Endothelial cell of umbilical vein (primary cell): ENCODE measurements at regions not wholly inside any gene's neighbourhood (a gene's known extent, or its start where the extent isn't known, plus 50 kb on each side); places are given as distances from the start of the nearest gene placed in this dataset.

Experiments used
- BruUV-seq: library from RNA; stranded (reverse); fragments of 400-500 nt; replicated peaks from 2 replicates; lab custom pipeline; 2021; lab: Mats Ljungman, UMichigan
- CTCF ChIA-PET: fragments of 300-600, 350-600 bp; sonication (Branson Sonifier 250); formaldehyde crosslinking; loops from one replicate; lab custom pipeline; 2021; ENCODE audit warnings: antibody characterized with exemption, inconsistent platforms; lab: Charles Lee
- POLR2A ChIA-PET: fragments of 300-600, 350-600 bp; sonication (Branson Sonifier 250); formaldehyde crosslinking; loops from one replicate; lab custom pipeline; 2021; ENCODE audit warnings: antibody characterized with exemption, inconsistent platforms; lab: Charles Lee
- DNase-seq: peaks from one replicate; pipeline ENCODE4 v3.0.0-alpha.2; 2011; ENCODE audit warnings: low read depth, low spot score
- FAIRE-seq: peaks from 2 replicates; lab custom pipeline; 2011; peaks lifted over from hg19 to GRCh38; lab: Jason Lieb, UNC
- H2AFZ ChIP-seq: 2 replicates; pipeline ENCODE4 v1.6.0; 2012; ENCODE audit warnings: low read depth, low read length, control low read depth, inconsistent platforms
- H3K27ac ChIP-seq: 2 replicates; pipeline ENCODE4 v1.5.1; 2011; ENCODE audit warnings: low read depth, mild to moderate bottlenecking, control low read depth, low read length, moderate library complexity; ENCODE audit not compliant: insufficient read depth
- H3K27me3 ChIP-seq, 2 experiments: 2 replicates each; pipeline versions ENCODE4 v1.6.0 to v1.6.1; 2011; ENCODE audit warnings: low read length in 2 of 2, mixed read lengths in 1 of 2; ENCODE audit not compliant: control insufficient read depth in 2 of 2, insufficient read depth in 2 of 2
- H3K36me3 ChIP-seq, 2 experiments: 2 replicates in 1 of 2; 3 replicates in 1 of 2; pipeline ENCODE4 v1.5.1; 2011; ENCODE audit warnings: low read length in 2 of 2, mild to moderate bottlenecking in 1 of 2, moderate library complexity in 1 of 2; ENCODE audit not compliant: control insufficient read depth in 2 of 2, insufficient read depth in 2 of 2; ENCODE audit errors: extremely low read depth in 1 of 2
- H3K4me1 ChIP-seq: 3 replicates; pipeline ENCODE4 v1.5.1; 2011; ENCODE audit warnings: mild to moderate bottlenecking, low read length; ENCODE audit not compliant: control insufficient read depth, insufficient read depth; ENCODE audit errors: extremely low read depth
- H3K4me2 ChIP-seq: 2 replicates; pipeline ENCODE4 v1.6.1; 2011; ENCODE audit warnings: low read length, control low read depth, mixed read lengths; ENCODE audit not compliant: insufficient read depth
- H3K4me3 ChIP-seq, 3 experiments: fragments of 200-600 bp in 1 of 3; sonication (generic), shearing (Covaris generic) in 1 of 3; replicated peaks in 1 of 3; 2 replicates each; pipeline ENCODE4 v1.5.1; 2011 to 2016; ENCODE audit warnings: control low read depth in 3 of 3, low read length in 3 of 3, mild to moderate bottlenecking in 2 of 3, inconsistent platforms in 1 of 3, low read depth in 1 of 3, moderate library complexity in 1 of 3; ENCODE audit not compliant: insufficient read depth in 1 of 3
- H3K79me2 ChIP-seq: 2 replicates; pipeline ENCODE4 v1.6.0; 2012; ENCODE audit warnings: low read length, inconsistent platforms; ENCODE audit not compliant: control insufficient read depth, insufficient read depth
- H3K9ac ChIP-seq: replicated peaks from 2 replicates; pipeline ENCODE3; 2011; ENCODE audit warnings: low read length, control low read depth; ENCODE audit not compliant: insufficient read depth; ENCODE audit errors: extremely low read depth
- H3K9me1 ChIP-seq: replicated peaks from 3 replicates; pipeline ENCODE4 v1.6.0; 2011; ENCODE audit warnings: mild to moderate bottlenecking, low read length; ENCODE audit not compliant: control insufficient read depth, insufficient read depth; ENCODE audit errors: extremely low read depth
- H3K9me3 ChIP-seq: replicated peaks from 2 replicates; pipeline ENCODE4 v1.5.1; 2012; ENCODE audit warnings: low read length, inconsistent platforms; ENCODE audit not compliant: control insufficient read depth, insufficient read depth
- H4K20me1 ChIP-seq: replicated peaks from 2 replicates; pipeline ENCODE3; 2011; ENCODE audit warnings: mild to moderate bottlenecking, low read length; ENCODE audit not compliant: control insufficient read depth, insufficient read depth; ENCODE audit errors: extremely low read depth
- CTCF ChIP-seq, 2 donors: IDR thresholded peaks; 1 replicate in 1 of 2; 2 replicates in 1 of 2; pipeline ENCODE4 v1.5.1; 2011; ENCODE audit warnings: low read length in 2 of 2, mild to moderate bottlenecking in 2 of 2, moderate library complexity in 2 of 2, control low read depth in 1 of 2, inconsistent platforms in 1 of 2, low read depth in 1 of 2; ENCODE audit not compliant: insufficient read depth in 1 of 2; ENCODE audit errors: extremely low read depth in 1 of 2
- EZH2 ChIP-seq: IDR thresholded peaks from 2 replicates; pipeline ENCODE4 v1.6.1; 2012; ENCODE audit warnings: borderline replicate concordance, low read depth, mild to moderate bottlenecking, moderate library complexity, low read length, inconsistent platforms; ENCODE audit not compliant: severe bottlenecking
- FOS ChIP-seq: IDR thresholded peaks from 2 replicates; pipeline ENCODE4 v1.6.1; 2011; ENCODE audit warnings: mild to moderate bottlenecking, low read length, moderate library complexity, borderline replicate concordance; ENCODE audit not compliant: insufficient read depth
- GATA2 ChIP-seq: IDR thresholded peaks from 2 replicates; pipeline ENCODE4 v1.7.0; 2011; ENCODE audit warnings: low read depth, mild to moderate bottlenecking, moderate library complexity, mixed read lengths, low read length; ENCODE audit not compliant: insufficient read length, insufficient read depth
- MAX ChIP-seq: IDR thresholded peaks from 2 replicates; pipeline ENCODE4 v1.6.1; 2011; ENCODE audit not compliant: insufficient read depth, insufficient read length
- MYC ChIP-seq: IDR thresholded peaks from one replicate; pipeline ENCODE4 v1.6.1; 2011; ENCODE audit warnings: mild to moderate bottlenecking, low read depth, low read length
- POLR2AphosphoS5 ChIP-seq: IDR thresholded peaks from 2 replicates; pipeline ENCODE4 v1.6.1; 2012; ENCODE audit warnings: low read depth, mild to moderate bottlenecking, control low read depth, low read length, moderate library complexity; ENCODE audit not compliant: insufficient read depth
- dilution Hi-C: fragments of 300-500 bp; cut with MboI; formaldehyde crosslinking; loops from one replicate; pipeline ENCODE4 v1.15.0; 2019; ENCODE audit warnings: low sequenced_read_pairs; ENCODE audit not compliant: extremely low pct_ligation_motif_present
- intact Hi-C: fragments of 100-400 bp; cut with micrococcal nuclease; formaldehyde crosslinking; loops from one replicate; pipeline ENCODE4 v1.10.0; 2022

- intact Hi-C loops (no loop called here), dilution Hi-C loops (no loop called here)
- Histone ChIP-seq H3K36me3 (no peaks in the 10 kb centered on the region), H3K4me1 (peaks cover 17% of the 10 kb centered on the region), H3K4me2 (peak overlapping the region; percentile 5), H3K27me3 (no peaks in the 10 kb centered on the region), H3K9ac (peak overlapping the region; percentile 43), H3K27ac (peak overlapping the region; percentile 38), H3K9me3 (no peaks in the 10 kb centered on the region), H4K20me1 (no peaks in the 10 kb centered on the region), H3K79me2 (no peaks in the 10 kb centered on the region), H3K9me1 (no peaks in the 10 kb centered on the region), H2AFZ (peak overlapping the region; percentile 30), H3K4me3 (no peak overlapping the region)
- DNase-seq = peak; percentile 68
- FAIRE-seq = peak; percentile 83
- ChIA-PET POLR2A (interaction anchor here (0.6 kb wide), 1 partner anchor 67 kb away, joined by 3 read pairs; no protein-coding TSS in a partner anchor), CTCF (interaction anchor here (1.7 kb wide), 1 partner anchor 10 kb away, joined by 10 read pairs; no protein-coding TSS in a partner anchor)
- no TSS peak for BruUV-seq
- no peak for TF ChIP-seq GATA2
- no peak for TF ChIP-seq MYC
- peak; percentile 20 for TF ChIP-seq POLR2AphosphoS5
- no peak for TF ChIP-seq CTCF (IDR thresholded peaks at IDR 0.05; ENCODE audit: extremely low read depth in 1 of 2, insufficient read depth in 1 of 2, low read depth in 1 of 2, low read length in 2 of 2)
- no peak for TF ChIP-seq MAX
- no peak for TF ChIP-seq EZH2
- TF ChIP-seq FOS = peak; percentile 73
Measured at GRCh38 chr22:27139935-27140511, 482.6 kb downstream of the MIAT start.
